A673 (cell line): ENCODE measurements at regions not wholly inside any gene's neighbourhood (a gene's known extent, or its start where the extent isn't known, plus 50 kb on each side); places are given as distances from the start of the nearest gene placed in this dataset.

Source experiments
- EZH2 ChIP-seq: fragments of 200-600 bp; sonication (generic); IDR thresholded peaks from 2 replicates; pipeline ENCODE4 v1.6.1; 2017; ENCODE audit warnings: borderline replicate concordance, low read depth, mild to moderate bottlenecking, mixed read lengths, antibody characterized with exemption, low read length; ENCODE audit not compliant: poor library complexity, severe bottlenecking
- TF ChIP-seq, protein P1 (sequence below): fragments of 300-800, 200-600 bp; sonication (generic); conservative IDR thresholded peaks from 2 replicates; pipeline ENCODE4 v1.5.1; 2017; ENCODE audit warnings: low read depth, mild to moderate bottlenecking, antibody characterized with exemption, low read length, moderate library complexity, mixed read lengths

DNA sequence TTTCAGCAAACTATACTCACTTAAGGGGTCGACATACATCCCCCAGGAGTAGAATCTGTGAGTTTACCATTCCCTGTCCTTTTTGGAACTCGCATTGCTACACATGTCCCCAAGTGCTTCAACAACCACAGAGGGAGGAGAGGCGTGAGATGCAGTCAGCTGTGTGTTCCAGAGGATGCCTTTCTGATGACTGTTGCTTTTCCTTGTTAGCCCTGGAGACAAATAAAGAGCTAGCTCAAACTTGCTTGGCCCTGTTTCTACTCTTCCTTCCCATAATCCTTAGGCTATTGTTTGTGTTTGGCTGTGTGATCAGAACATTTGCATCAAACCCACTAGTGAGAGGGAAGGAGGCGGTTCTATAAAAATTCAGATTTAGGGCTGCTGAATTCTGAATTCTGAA is 264.0 kb downstream of the ENGASE start:
- no peak for TF ChIP-seq EZH2
- TF ChIP-seq, protein P1, sequence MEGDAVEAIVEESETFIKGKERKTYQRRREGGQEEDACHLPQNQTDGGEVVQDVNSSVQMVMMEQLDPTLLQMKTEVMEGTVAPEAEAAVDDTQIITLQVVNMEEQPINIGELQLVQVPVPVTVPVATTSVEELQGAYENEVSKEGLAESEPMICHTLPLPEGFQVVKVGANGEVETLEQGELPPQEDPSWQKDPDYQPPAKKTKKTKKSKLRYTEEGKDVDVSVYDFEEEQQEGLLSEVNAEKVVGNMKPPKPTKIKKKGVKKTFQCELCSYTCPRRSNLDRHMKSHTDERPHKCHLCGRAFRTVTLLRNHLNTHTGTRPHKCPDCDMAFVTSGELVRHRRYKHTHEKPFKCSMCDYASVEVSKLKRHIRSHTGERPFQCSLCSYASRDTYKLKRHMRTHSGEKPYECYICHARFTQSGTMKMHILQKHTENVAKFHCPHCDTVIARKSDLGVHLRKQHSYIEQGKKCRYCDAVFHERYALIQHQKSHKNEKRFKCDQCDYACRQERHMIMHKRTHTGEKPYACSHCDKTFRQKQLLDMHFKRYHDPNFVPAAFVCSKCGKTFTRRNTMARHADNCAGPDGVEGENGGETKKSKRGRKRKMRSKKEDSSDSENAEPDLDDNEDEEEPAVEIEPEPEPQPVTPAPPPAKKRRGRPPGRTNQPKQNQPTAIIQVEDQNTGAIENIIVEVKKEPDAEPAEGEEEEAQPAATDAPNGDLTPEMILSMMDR, result no peak
